Colonic mucosa (tissue), 4 donors: ENCODE measurements at regions not wholly inside any gene's neighbourhood (a gene's known extent, or its start where the extent isn't known, plus 50 kb on each side); places are given as distances from the start of the nearest gene placed in this dataset.
"Not testable (repeated sequence)": the region's sequence is repeated elsewhere in the genome, so short reads cannot be mapped to it uniquely, and the experiment has no call there.

Experiments
- DNase-seq: peaks from one replicate; pipeline ENCODE4 v3.0.0-alpha.2; 2020
- H3K27ac ChIP-seq: fragments of 200-600 bp; one replicate; pipeline ENCODE4 v1.8.0; 2021
- H3K27me3 ChIP-seq: fragments of 200-600 bp; one replicate; pipeline ENCODE4 v1.8.0; 2021
- H3K36me3 ChIP-seq: fragments of 200-600 bp; one replicate; pipeline ENCODE4 v1.8.0; 2021
- H3K4me1 ChIP-seq: fragments of 200-600 bp; one replicate; pipeline ENCODE4 v1.8.0; 2021; ENCODE audit warnings: mild to moderate bottlenecking
- H3K4me3 ChIP-seq: fragments of 200-600 bp; one replicate; pipeline ENCODE4 v1.8.0; 2021
- H3K9ac ChIP-seq, 2 donors: one replicate each; pipeline ENCODE4 v1.7.0; 2013; ENCODE audit warnings: control low read depth in 2 of 2, low read depth in 2 of 2, low read length in 2 of 2
- H3K9me3 ChIP-seq: fragments of 200-600 bp; one replicate; pipeline ENCODE4 v1.8.0; 2021
- intact Hi-C: fragments of 100-400 bp; cut with DNase I; formaldehyde crosslinking; loops from one replicate; pipeline ENCODE4 v1.14.1; 2022
- TF ChIP-seq, protein P1 (sequence below): fragments of 200-600 bp; IDR thresholded peaks from one replicate; pipeline ENCODE4 v1.8.0; 2022; ENCODE audit warnings: antibody characterized with exemption, mild to moderate bottlenecking
- donor health status: healthy.
- donor health status: DM: no; HTN: no; CAD: no.
- donor health status: DM: no; HTN: no; CAD: no.

DNA sequence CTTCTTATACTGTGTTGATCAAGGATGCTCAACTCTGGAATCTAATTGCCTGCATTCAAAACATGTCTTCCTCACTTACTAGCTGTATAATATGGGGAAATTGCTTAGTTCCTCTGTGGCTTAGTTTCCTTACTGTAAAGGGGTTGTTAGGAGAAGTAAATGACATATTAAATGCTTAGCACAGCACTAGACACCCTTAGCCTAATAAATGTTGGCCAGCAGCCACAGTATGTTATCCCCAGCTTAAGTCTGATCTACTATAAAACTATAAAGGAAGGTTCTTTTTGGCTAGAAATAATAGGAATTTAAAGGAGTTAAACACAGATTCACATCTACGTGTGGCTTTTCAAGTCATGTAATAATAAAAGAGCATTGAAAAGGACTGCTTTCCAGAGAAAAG lies 232.4 kb downstream of the PCSK1 start:
- TF ChIP-seq, protein P1, sequence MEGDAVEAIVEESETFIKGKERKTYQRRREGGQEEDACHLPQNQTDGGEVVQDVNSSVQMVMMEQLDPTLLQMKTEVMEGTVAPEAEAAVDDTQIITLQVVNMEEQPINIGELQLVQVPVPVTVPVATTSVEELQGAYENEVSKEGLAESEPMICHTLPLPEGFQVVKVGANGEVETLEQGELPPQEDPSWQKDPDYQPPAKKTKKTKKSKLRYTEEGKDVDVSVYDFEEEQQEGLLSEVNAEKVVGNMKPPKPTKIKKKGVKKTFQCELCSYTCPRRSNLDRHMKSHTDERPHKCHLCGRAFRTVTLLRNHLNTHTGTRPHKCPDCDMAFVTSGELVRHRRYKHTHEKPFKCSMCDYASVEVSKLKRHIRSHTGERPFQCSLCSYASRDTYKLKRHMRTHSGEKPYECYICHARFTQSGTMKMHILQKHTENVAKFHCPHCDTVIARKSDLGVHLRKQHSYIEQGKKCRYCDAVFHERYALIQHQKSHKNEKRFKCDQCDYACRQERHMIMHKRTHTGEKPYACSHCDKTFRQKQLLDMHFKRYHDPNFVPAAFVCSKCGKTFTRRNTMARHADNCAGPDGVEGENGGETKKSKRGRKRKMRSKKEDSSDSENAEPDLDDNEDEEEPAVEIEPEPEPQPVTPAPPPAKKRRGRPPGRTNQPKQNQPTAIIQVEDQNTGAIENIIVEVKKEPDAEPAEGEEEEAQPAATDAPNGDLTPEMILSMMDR: no peak
- no peak for DNase-seq
- Histone ChIP-seq H3K9me3 (no peaks in the 10 kb centered on the region), H3K27me3 (no peaks in the 10 kb centered on the region), H3K27ac (peak overlapping the region; percentile 70), H3K9ac (no peak overlapping the region), H3K4me1 (peaks cover 4% of the 10 kb centered on the region), H3K36me3 (no peaks in the 10 kb centered on the region), H3K4me3 (no peak overlapping the region)
- intact Hi-C loops: no loop called here

DNA sequence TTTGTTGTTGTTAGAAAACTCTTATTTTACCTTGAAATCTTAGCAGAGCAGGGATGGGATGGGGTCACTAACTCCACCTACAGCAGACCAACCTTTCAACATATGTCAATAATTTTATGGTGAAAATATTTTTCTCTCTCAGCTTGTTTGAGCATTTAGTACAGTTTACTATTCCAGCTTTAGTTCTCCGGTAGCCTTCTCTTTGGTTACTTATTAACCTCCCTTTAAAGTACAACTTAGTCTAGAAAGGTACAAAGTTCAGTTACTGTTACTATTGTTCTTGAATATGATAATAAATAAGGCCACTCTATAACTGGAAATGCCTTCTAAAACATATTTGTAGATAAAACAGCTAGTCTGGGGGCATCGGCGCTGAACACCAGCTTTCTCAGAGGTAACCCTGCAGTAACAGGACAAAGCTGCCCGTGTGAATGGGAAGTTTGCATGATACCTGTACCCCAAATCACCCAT lies 233.3 kb downstream of the PCSK1 start:
- peaks cover 4% of the 10 kb centered on the region for H3K4me1 ChIP-seq
- H3K9ac ChIP-seq: peak overlapping the region in 1 of 2 donors; percentile 8
- H3K9me3 ChIP-seq: no peaks in the 10 kb centered on the region
- H3K27ac ChIP-seq: peak overlapping the region; percentile 70
- TF ChIP-seq, protein P1: no peak
- H3K27me3 ChIP-seq: no peaks in the 10 kb centered on the region
- intact Hi-C loops: no loop called here
- DNase-seq: no peak
- no peaks in the 10 kb centered on the region for H3K36me3 ChIP-seq
- no peak overlapping the region for H3K4me3 ChIP-seq

DNA sequence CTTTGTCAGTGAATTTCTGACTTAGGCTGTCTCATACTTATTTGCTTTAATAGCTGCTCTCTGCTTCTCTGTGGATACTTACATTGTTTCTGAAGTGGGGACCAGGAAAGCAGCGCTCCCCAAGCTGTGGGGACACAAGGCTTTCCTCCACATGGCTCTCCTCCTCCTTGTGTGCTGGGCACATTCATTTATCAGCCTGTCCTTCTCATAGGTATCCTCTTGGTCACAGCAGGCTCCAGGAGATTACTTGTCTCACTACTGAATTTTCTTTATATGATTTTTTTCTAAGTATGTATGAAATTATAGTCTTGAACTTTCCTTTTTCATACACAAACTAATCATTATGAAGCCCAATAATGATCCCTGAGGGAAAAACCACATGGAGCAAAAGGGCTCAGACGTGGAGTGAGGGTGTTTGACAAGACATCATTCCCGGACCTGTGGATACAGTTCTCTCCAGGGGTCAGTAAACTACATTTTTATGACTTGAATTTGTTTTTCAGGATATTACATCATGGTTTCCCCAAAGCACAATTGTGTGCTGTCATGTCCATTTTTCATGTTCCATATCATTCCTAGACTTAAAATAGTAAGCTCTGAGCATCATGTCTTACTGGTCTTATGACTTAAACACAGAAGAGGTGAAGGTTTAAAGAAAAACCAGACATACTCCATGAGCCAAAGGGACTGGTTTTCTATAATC lies 234.5 kb downstream of the PCSK1 start:
- no peak for DNase-seq
- no peaks in the 10 kb centered on the region for H3K9me3 ChIP-seq
- no peak overlapping the region for H3K27ac ChIP-seq
- no peaks in the 10 kb centered on the region for H3K36me3 ChIP-seq
- H3K27me3 ChIP-seq: no peaks in the 10 kb centered on the region
- intact Hi-C loops: no loop called here
- TF ChIP-seq, protein P1: no peak
- no peak overlapping the region for H3K4me3 ChIP-seq
- H3K9ac ChIP-seq: no peak overlapping the region
- H3K4me1 ChIP-seq: peaks cover 4% of the 10 kb centered on the region

DNA sequence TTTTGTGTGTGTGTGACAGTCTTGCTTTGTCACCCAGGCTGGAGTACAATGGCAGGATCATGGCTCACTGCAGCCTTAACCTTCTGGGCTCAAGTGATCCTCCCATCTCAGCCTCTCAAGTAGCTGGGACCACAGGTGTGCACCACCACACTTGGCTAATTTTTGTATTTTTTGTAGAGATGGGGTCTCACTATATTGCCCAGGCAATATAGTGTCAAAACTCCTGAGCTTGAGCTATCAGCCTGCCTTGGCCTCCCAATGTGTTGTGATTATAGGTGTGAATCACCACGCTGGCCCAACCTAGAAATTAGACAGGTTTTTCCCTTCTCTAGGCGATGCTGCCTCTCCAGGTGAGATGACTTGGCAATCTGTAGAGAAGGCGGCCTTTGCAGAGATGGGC lies 235.3 kb downstream of the PCSK1 start:
- intact Hi-C loops, H3K36me3 ChIP-seq, H3K9me3 ChIP-seq, H3K4me1 ChIP-seq, H3K4me3 ChIP-seq, H3K27ac ChIP-seq, H3K9ac ChIP-seq, H3K27me3 ChIP-seq, DNase-seq: not testable (repeated sequence)

DNA sequence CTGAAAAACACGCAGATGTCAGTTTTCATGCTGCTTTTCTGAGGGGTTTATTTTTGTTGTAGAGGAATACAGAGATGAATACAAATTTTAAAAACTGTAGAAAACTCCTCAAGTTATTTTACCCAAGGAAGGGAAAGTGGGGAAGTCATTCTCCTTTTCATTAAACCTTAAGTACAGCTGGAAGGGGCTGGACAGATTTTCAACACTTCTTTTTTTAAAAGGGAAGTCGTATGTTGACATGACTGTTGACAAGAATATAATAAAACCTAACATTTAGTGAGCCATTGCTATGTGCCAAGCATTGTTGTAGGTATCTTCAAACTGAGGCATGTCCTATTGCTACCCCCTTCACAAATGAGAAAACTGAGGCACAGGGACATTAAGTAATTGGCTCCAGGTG lies 235.7 kb upstream of the ELL2 start:
- H3K4me3 ChIP-seq: no peak overlapping the region
- H3K9me3 ChIP-seq: no peaks in the 10 kb centered on the region
- intact Hi-C loops: no loop called here
- no peaks in the 10 kb centered on the region for H3K27me3 ChIP-seq
- H3K9ac ChIP-seq: no peak overlapping the region
- H3K4me1 ChIP-seq: peaks cover 4% of the 10 kb centered on the region
- TF ChIP-seq, protein P1: no peak
- no peak overlapping the region for H3K27ac ChIP-seq
- no peak for DNase-seq
- no peaks in the 10 kb centered on the region for H3K36me3 ChIP-seq

DNA sequence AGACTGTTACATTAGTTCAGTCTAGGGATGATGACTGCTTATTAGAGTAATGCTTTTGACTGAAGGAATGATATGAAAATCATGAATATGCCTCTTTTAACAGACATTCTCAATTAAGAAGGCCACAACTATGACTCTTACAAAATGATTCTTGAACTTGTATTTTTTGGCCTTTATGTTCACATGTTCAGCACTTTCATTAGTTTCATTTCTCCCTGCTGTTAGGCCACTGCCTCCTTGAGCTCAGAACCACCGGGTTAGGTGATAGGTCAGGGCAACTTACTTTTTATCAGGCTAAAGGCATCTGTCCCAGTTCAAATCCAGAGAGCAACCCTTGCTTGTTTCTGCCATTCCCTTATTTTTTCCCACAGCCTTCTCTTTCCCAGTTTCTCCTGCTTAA lies 235.2 kb upstream of the ELL2 start:
- Histone ChIP-seq H3K27ac (no peak overlapping the region), H3K4me3 (no peak overlapping the region), H3K27me3 (no peaks in the 10 kb centered on the region), H3K4me1 (peaks cover 4% of the 10 kb centered on the region), H3K36me3 (no peaks in the 10 kb centered on the region), H3K9ac (no peak overlapping the region), H3K9me3 (no peaks in the 10 kb centered on the region)
- TF ChIP-seq, protein P1: no peak
- intact Hi-C loops: no loop called here
- no peak for DNase-seq
